HG03045 (cell line): ENCODE measurements at regions not wholly inside any gene's neighbourhood (a gene's known extent, or its start where the extent isn't known, plus 50 kb on each side); places are given as distances from the start of the nearest gene placed in this dataset.

ENCODE experiments used
- ATAC-seq: cut with Tn5 transposase; IDR thresholded peaks from one replicate; pipeline ENCODE4 v1.9.1; 2021; ENCODE audit warnings: mild to moderate bottlenecking, moderate library complexity; ENCODE audit not compliant: unreplicated experiment

- ATAC-seq: no peak
Measured at GRCh38 chr2:14358774-14359173, 273.7 kb upstream of the LRATD1 start.

- ATAC-seq: no peak
Measured at GRCh38 chr2:14363137-14363536, 269.4 kb upstream of the LRATD1 start.

- ATAC-seq: no peak
Measured at GRCh38 chr2:14363976-14364375, 268.5 kb upstream of the LRATD1 start.

- no peak for ATAC-seq
Measured at GRCh38 chr2:14364471-14364870, 268.0 kb upstream of the LRATD1 start.

- no peak for ATAC-seq
Measured at GRCh38 chr2:14385043-14385442, 247.5 kb upstream of the LRATD1 start.

GRCh38 chr2:14387332-14387731 lies 245.2 kb upstream of the LRATD1 start:
- no peak for ATAC-seq

GRCh38 chr2:14388724-14389123 lies 243.8 kb upstream of the LRATD1 start:
- ATAC-seq: no peak

- ATAC-seq: no peak
Measured at GRCh38 chr2:14396533-14397083, 235.9 kb upstream of the LRATD1 start.

- no peak for ATAC-seq
Measured at GRCh38 chr2:14398641-14399040, 233.9 kb upstream of the LRATD1 start.

GRCh38 chr2:14401873-14402272 lies 230.6 kb upstream of the LRATD1 start:
- ATAC-seq: no peak

GRCh38 chr2:14408695-14409094 lies 223.8 kb upstream of the LRATD1 start:
- ATAC-seq: no peak

- no peak for ATAC-seq
Measured at GRCh38 chr2:14417551-14417950, 215.0 kb upstream of the LRATD1 start.

- no peak for ATAC-seq
Measured at GRCh38 chr2:14418115-14418514, 214.4 kb upstream of the LRATD1 start.

- no peak for ATAC-seq
Measured at GRCh38 chr2:14420851-14421250, 211.7 kb upstream of the LRATD1 start.

GRCh38 chr2:14422426-14422825 lies 210.1 kb upstream of the LRATD1 start:
- ATAC-seq: no peak

GRCh38 chr2:14423145-14423906 lies 209.2 kb upstream of the LRATD1 start:
- ATAC-seq: no peak

- ATAC-seq: peak; percentile 72
Measured at GRCh38 chr2:14424478-14425390, 207.8 kb upstream of the LRATD1 start.

- no peak for ATAC-seq
Measured at GRCh38 chr2:14425869-14426268, 206.6 kb upstream of the LRATD1 start.

- no peak for ATAC-seq
Measured at GRCh38 chr2:14428056-14428455, 204.5 kb upstream of the LRATD1 start.

- ATAC-seq: no peak
Measured at GRCh38 chr2:14433946-14434495, 198.5 kb upstream of the LRATD1 start.

- no peak for ATAC-seq
Measured at GRCh38 chr2:14445670-14446069, 186.8 kb upstream of the LRATD1 start.
